HG03378 (cell line): ENCODE measurements at regions not wholly inside any gene's neighbourhood (a gene's known extent, or its start where the extent isn't known, plus 50 kb on each side); places are given as distances from the start of the nearest gene placed in this dataset.
A peak's percentile ranks its signal among the peaks of the same experiment; 100 is the strongest.
"Not testable (repeated sequence)": the region's sequence is repeated elsewhere in the genome, so short reads cannot be mapped to it uniquely, and the experiment has no call there.

ENCODE experiments used
- ATAC-seq: cut with Tn5 transposase; IDR thresholded peaks from one replicate; pipeline ENCODE4 v1.9.1; 2021; ENCODE audit warnings: mild to moderate bottlenecking, moderate library complexity; ENCODE audit not compliant: unreplicated experiment

DNA sequence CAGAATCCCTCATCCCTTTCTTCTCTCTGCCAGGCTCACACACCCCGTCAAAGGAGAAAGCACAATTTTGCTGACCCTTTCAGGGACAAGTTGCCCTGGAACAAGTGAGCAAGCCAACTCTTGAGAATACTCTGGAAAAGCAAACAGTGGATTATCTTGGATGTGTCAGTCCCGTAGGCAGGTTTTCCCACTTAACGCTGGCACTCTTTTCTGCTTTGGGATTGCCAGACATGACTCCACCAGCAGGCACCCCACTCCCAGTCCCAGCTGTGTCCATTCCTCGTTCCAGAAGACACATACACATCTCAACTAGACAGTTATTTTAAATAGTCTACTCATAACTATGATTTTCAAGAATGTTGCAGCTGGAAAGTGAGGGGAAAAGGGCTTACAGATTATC, 145.5 kb upstream of the CDKN3 start:
- ATAC-seq: no peak

DNA sequence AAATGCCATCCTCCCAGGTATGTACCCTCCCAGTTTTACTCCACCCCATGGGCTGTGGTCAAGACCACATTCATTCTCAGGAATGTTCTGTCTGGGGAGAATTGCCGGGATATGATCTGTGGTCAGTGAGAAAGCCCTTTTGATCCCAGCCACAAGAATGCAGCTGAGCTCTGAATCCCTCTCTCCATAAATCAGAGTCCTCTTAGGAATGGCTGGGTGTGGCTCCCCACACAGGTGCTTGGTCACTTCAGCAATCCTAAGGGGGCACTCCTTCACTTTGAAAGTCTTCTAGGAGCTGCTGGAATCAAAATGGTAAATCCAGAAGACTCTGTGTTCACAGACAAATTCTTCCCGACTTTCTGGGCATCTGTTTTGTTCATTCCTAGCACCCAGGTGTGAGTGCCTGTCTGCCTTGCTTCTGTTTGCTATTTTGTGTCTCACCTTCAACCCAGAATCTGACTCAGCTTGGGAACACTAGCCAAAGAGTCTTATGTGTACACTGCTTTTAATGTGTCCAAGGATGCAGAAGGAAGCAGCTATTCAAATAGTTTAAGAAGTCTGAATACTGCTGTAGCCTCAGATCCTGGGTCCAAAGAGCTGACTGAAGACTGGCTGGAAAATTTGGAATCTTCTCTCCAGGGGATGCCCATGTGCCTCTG, 144.6 kb upstream of the CDKN3 start:
- no peak for ATAC-seq

GRCh38 chr14:54253195-54253947, 143.4 kb upstream of the CDKN3 start:
- ATAC-seq: peak; percentile 74

GRCh38 chr14:54256156-54256555, 140.7 kb upstream of the CDKN3 start:
- no peak for ATAC-seq

- no peak for ATAC-seq
These were observed 139.4 kb upstream of the CDKN3 start for GRCh38 chr14:54257424-54257823.

DNA sequence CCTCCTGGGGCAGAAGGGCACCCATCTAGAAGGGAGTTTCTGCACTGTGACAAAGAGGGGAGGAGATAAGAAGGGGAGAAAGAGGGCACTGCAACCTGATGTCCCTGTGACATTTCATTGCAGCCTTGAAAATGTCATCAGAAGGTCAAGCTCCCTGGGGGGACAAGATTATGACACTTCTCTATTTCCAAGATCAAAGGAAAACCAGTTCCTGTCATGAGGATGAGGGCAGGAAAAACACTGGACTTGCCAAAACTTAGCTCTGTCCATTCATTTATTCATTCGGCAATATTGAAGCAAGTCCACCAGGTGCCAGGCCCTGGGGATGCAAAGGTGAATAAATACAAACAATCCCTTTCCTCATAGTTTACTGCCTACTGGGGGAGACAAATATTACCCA, 138.4 kb upstream of the CDKN3 start:
- ATAC-seq: no peak

DNA sequence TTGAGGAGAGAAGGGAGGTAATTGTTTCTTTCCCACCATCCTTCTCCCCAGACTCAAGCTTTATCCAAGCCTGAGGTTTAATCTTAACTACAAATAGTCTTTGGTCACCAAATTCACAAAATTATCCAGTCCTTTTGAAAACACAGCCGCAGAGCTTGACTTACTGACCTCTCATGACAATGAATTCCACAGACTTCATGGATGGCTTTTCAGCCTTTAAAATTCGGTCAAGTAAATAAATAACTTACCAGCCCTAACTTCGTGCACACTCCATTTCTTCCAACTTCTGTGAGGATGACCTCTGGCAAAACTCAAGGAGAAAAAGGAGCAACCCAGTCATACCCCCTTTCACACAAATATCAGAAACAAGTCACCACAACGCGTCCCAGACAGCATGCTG, 137.0 kb upstream of the CDKN3 start:
- no peak for ATAC-seq

DNA sequence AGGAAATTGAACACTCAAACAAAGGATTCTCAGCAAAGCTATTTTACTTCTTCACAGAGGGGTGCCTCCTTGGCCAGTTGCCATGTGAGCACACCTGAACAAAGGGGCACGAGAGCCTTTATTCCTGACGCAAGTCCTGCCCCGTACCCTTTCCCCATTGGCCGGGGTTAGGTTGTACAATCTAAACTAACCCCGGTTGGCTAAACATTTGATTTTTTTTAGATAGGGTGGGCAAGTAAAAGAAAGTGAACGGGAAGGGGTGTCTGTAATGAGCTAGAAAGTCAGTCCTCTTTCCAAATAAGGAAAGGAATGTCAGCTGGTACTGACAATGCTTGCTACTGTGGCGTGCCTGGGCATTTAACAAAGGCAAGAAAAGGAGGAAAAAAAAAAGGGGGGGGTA, 135.5 kb upstream of the CDKN3 start:
- ATAC-seq: no peak

- ATAC-seq: not testable (repeated sequence)
These were observed 130.2 kb upstream of the CDKN3 start for GRCh38 chr14:54266616-54267015.

DNA sequence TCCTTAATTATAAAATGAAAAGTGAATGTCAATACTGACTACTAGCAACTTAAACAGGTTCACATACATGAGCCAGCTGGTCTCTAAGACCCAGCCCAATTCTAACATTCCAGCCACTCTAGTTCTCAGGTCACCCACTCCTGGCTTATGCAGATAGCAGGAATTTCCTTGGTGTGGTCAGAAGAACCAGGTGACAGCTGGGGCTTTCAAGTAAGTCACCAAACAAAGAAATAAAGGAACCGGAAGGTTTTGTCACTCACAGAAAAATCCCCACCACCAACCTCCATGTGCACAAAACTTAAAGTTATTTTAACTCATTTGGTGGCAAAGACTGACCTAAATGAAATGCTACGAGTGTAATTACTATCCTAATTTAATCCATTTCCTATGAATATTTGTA, 129.6 kb upstream of the CDKN3 start:
- peak; percentile 84 for ATAC-seq

DNA sequence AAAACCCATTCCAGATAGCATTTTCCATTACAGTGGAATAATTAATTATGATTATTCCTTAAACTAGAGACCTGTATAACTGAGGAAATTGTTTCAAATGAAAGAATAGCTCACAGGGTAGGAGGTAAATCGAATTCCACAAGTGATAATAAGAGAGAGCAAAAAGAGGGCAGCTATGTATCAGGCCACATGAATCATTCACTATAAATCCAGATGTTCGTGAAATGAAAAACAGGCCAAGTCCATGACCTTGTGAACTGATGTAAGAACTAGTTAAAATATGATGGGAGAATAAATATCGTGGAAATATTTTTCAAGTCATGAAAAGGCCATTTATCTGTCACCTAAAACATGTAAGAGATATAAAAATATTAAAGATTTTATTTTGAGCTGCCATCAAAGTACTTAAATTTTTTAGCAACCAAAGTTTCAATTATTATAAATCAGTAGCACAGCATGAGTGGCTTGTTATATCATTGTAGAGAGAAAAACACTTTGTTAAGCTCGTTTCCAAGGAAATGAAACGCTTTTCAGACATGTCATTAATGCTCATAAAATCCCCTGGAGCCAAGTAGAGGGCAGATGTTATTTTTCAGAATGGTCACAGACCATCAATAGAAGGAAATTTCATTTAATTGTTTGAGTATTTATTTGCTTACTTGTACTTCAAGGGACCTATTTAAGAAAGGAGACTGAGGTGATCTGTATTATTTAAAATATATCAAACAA, 120.6 kb upstream of the CDKN3 start:
- ATAC-seq: no peak

DNA sequence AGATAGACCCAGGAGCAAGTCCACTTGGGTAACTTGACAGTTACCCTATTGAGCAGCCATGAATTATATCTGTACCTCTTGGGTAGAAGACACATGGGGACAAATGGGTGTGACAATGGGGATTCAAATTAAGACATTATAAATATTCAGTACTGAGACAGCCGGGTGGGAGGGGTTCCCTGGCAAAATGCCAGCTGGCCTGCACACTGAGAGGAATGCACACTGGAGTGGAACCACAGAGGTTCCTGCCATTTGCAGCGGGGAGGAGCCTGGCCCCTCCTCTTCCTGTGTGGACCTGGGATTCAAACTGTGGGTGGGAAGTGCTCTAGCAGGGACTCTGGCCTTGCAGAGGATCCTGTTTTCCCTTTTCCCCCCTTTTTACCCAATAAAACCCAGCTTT, 118.7 kb upstream of the CDKN3 start:
- no peak for ATAC-seq

DNA sequence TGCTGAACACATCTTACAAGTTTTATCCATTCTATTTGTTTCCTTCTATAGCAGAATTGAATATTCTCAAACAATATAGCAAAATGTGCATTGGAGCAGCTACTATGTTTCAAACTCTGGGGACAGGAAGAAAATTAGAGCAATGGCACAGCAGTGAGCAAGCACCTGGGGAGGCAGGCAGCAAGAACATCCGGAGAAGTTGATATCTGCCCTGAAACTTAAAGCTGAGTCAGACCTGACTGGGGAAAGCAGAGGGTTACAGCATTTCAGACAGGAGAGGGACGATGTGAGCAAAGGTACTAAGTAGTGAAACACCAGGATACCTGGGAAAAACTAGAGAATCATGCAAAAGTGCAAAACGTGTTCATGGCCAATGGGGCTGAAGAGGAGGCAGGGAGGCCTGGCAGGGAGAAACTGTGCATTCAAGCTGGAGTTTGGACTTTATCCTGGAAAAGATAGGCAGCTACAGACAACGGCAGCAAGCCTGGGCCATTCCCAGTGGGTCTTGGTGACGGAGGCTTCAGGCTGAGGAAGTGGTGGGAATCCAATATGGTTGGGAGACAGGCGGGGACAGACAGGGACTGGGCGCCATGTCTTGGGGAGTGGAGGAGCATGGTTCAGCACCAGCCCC, 118.0 kb upstream of the CDKN3 start:
- ATAC-seq: no peak

GRCh38 chr14:54282849-54283248, 114.0 kb upstream of the CDKN3 start:
- no peak for ATAC-seq

DNA sequence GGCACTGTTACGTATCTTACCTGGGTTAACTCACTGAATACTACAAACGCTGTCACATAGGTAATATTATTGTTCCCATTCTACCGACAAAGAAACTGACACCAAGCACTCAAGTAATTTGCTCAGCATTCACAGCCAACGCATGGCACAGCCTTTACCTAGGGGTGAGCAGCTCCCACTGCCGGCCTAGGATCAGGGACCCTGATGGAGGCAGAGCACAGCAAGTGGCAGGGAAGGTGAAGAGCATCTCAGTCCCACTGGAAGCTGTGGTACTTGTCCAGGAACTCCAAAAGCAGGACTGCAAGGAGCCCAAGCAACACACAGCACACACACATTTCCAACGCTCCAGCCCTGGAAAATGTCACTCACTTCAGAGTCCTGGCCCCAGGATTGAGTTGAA, 111.8 kb upstream of the CDKN3 start:
- no peak for ATAC-seq

- no peak for ATAC-seq
These were observed 105.2 kb upstream of the CDKN3 start for GRCh38 chr14:54291491-54292191.

DNA sequence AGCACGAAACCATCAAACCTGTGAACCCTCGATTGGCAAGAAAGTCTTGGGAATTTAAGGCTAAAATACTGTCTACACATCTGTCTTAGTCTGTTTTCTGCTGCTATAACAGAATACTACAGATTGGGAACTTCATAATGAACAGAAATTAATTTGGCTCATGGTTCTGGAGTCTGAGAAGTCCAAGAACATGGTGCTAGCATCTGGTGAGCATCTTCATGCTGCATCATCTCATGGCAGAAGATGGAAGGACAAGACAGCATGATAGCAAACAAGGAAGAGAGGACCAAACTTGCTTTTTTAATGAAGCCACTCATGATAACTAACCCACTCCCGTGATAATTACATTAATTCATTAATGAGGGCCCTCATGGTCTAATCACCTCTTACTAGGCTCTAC, 102.0 kb upstream of the CDKN3 start:
- no peak for ATAC-seq

DNA sequence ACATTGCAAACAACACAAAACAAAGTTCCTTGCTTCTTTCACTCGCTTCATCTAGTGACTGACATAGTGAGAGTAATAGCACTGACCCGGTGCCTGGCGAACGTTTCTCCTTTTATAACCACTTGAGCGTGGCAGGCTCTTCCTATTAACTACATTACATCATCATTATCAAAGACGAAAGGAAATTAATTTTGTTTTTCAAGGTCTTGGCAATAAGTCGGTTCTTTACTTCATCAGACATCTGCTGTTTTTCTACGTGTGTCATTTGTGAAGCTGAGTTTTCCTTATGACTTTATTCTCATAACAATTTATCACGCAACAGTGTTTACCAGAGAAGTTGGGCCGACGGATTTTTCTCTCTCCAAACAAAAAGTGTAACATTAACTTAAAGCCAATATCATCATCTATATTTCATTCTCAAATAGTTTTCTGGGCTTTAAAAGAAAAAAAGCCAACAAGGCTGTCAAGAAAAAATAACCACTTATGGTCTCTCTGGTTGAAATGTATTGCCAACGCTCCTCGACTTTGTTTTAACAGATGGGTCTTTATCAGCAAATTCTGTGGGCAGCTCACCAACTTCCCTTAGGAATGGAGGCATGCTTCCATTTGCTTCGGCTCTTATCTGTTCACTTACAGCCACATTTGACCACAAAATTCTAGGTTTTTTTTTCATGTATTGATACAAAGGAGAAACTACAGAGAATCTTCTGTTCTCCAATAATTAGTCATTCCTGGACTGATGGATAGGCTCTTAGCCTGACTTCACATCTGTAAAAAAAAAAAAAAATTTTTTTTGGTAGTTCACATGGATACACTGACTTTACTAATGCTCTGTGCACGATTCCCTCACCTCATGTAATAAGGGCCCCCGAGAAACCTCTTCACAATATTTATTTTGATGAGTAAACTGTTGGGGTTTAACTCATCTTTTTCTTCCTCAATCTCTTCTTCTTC, 97.1 kb upstream of the CDKN3 start:
- ATAC-seq: no peak

DNA sequence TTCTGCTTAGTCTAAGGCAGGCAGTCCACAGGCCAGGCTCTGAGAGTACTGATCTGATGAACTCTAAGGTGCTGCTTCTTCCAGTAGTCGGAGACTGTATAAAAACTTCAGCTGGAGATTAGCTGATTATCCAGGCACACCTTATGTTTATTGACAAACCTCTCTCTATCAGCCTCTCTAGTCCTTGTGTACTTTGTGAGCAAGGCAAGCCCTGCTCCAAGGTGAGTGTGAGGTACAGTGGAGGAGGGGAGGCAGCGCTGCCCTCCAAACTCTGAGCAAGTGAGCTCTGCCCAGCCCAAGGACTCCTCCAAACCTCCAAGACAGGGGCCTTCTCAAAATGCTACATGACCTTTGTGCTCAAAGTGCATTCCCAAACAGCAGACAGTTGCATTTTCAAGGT, 95.9 kb upstream of the CDKN3 start:
- no peak for ATAC-seq

DNA sequence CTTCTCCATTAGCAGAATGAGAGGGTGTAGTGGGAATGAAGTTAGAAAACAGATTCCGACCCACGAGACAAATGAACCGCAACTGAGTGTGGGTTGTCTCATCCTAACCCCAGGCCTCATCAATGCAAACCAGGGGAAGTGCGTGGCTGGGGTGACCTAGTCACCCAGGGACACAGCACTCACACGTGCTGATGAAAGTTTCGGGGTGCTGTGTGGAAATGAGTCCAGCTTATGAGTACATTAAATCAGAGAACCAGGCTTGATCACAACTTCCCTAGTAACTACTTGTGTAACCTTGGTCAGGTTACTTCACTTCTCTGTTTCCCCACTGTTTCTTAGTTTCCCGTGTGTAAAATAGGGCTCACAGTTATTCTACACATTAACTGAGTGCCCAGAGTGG, 95.4 kb upstream of the CDKN3 start:
- no peak for ATAC-seq
